ENCODE measurements at regions not wholly inside any gene's neighbourhood (a gene's known extent, or its start where the extent isn't known, plus 50 kb on each side); places are given as distances from the start of the nearest gene placed in this dataset.
A peak's percentile ranks its signal among the peaks of the same experiment; 100 is the strongest.

DNA sequence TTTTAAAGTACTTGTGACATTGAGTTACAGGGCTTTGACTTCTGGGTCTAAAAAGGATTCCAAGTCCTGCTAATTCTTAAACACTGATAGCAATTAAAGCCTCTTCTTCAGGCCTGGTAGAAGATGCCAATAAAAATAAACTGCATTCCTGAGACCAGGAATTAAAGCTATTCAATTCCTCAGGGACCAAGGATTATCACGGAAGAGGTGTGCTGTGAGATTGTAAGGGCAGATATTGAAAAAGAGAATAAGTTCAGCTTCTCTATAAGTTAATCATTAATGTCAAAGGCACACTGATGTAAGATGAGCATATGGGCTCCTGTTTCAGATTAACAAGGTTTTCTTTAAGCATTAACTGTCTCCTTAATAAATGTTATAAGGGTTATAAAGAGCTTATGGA is 611.3 kb downstream of the SI start:
- WGBS (ENCODE audit: insufficient coverage, low coverage, low lambda C conversion rate, missing lambda C conversion rate): 30% methylated on average over 1 of the region's 1 CpG

GRCh38 chr3:164465172-164465571 is 613.1 kb downstream of the SI start:
- Histone ChIP-seq H3K27me3 (no peaks in the 10 kb centered on the region), H3K4me1 (peaks cover 0 to 7% (median 0%) of the 10 kb centered on the region in 4 donors), H3K27ac (no peak overlapping the region), H3K4me3 (no peak overlapping the region), H3K9me3 (no peaks in the 10 kb centered on the region), H3K36me3 (no peaks in the 10 kb centered on the region)
- DNase-seq (no peak), ATAC-seq (no peak)
- intact Hi-C loops (cut with DNase I): no loop called here
- WGBS (ENCODE audit: insufficient coverage, low coverage, low lambda C conversion rate, missing lambda C conversion rate): 83% methylated on average over 2 of the region's 2 CpGs
- TF ChIP-seq, protein P1, sequence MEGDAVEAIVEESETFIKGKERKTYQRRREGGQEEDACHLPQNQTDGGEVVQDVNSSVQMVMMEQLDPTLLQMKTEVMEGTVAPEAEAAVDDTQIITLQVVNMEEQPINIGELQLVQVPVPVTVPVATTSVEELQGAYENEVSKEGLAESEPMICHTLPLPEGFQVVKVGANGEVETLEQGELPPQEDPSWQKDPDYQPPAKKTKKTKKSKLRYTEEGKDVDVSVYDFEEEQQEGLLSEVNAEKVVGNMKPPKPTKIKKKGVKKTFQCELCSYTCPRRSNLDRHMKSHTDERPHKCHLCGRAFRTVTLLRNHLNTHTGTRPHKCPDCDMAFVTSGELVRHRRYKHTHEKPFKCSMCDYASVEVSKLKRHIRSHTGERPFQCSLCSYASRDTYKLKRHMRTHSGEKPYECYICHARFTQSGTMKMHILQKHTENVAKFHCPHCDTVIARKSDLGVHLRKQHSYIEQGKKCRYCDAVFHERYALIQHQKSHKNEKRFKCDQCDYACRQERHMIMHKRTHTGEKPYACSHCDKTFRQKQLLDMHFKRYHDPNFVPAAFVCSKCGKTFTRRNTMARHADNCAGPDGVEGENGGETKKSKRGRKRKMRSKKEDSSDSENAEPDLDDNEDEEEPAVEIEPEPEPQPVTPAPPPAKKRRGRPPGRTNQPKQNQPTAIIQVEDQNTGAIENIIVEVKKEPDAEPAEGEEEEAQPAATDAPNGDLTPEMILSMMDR (IDR thresholded peaks at IDR 0.05): no peak
- TF ChIP-seq POLR2A (IDR thresholded peaks at IDR 0.05): no peak

More for the DNA sequence above, 611.3 kb downstream of the SI start:
- Histone ChIP-seq H3K4me1 (peaks cover 0 to 7% (median 0%) of the 10 kb centered on the region in 4 donors), H3K36me3 (no peaks in the 10 kb centered on the region), H3K9me3 (no peaks in the 10 kb centered on the region), H3K27ac (no peak overlapping the region), H3K4me3 (no peak overlapping the region), H3K27me3 (no peaks in the 10 kb centered on the region)
- ATAC-seq (peak in 3 of 4 donors; percentile 49 to 76 (median 56)), DNase-seq (no peak)
- no peak for TF ChIP-seq POLR2A (IDR thresholded peaks at IDR 0.05)
- TF ChIP-seq, protein P1 (IDR thresholded peaks at IDR 0.05): no peak
- intact Hi-C loops (cut with DNase I): no loop called here

- intact Hi-C loops (cut with DNase I): no loop called here
These were observed 617.4 kb downstream of the SI start for GRCh38 chr3:164460851-164461250.

DNA sequence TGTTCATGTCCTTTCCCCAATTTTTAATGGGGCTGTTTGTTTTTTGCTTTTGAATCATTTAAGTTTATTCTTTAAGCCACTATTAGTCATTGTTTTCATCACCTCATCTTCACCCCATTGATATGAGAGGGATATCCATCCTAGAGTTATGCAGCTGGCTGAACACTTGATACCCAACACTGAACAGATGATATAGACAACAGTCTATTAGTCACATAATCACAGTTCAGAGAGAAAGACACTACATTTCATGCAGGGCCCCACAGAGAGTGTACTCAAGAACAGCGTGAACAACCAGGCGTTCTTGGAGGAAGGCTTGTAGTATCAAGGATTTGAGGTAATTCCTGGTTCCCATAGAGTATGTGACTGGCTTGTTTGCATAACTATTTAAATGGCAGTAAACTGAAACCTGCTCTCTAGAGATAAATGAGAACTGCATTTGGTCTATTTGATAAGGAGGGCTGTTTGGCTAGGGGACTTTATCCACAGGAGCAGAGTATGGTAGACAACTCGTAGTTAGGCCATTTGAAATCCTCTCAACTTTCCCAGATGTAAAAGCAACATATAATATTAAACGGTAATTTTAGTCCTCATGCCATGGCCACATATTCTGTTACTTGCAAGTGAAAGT is 618.7 kb downstream of the SI start:
- Histone ChIP-seq H3K4me3 (no peak overlapping the region), H3K9me3 (no peaks in the 10 kb centered on the region), H3K27ac (no peak overlapping the region), H3K27me3 (no peaks in the 10 kb centered on the region), H3K36me3 (no peaks in the 10 kb centered on the region), H3K4me1 (no peaks in the 10 kb centered on the region)
- DNase-seq (no peak), ATAC-seq (no peak)
- 72% methylated on average over 4 of the region's 4 CpGs for WGBS (ENCODE audit: insufficient coverage, low coverage, low lambda C conversion rate, missing lambda C conversion rate)
- TF ChIP-seq POLR2A (IDR thresholded peaks at IDR 0.05): no peak
- TF ChIP-seq, protein P1 (IDR thresholded peaks at IDR 0.05): no peak
- intact Hi-C loops (cut with DNase I): no loop called here

More at GRCh38 chr3:164460851-164461250, 617.4 kb downstream of the SI start:
- H3K36me3 ChIP-seq: no peaks in the 10 kb centered on the region
- TF ChIP-seq POLR2A (IDR thresholded peaks at IDR 0.05): no peak
- TF ChIP-seq, protein P1 (IDR thresholded peaks at IDR 0.05): no peak
- H3K9me3 ChIP-seq: no peaks in the 10 kb centered on the region
- no peak overlapping the region for H3K4me3 ChIP-seq
- ATAC-seq (peak in 2 of 4 donors; percentile 61 to 66), DNase-seq (no peak)
- H3K27me3 ChIP-seq: no peaks in the 10 kb centered on the region
- 42% methylated on average over 3 of the region's 3 CpGs for WGBS (ENCODE audit: insufficient coverage, low coverage, low lambda C conversion rate, missing lambda C conversion rate)
- H3K4me1 ChIP-seq: no peaks in the 10 kb centered on the region
- no peak overlapping the region for H3K27ac ChIP-seq
